ENCODE measurements at regions not wholly inside any gene's neighbourhood (a gene's known extent, or its start where the extent isn't known, plus 50 kb on each side); places are given as distances from the start of the nearest gene placed in this dataset.

DNA sequence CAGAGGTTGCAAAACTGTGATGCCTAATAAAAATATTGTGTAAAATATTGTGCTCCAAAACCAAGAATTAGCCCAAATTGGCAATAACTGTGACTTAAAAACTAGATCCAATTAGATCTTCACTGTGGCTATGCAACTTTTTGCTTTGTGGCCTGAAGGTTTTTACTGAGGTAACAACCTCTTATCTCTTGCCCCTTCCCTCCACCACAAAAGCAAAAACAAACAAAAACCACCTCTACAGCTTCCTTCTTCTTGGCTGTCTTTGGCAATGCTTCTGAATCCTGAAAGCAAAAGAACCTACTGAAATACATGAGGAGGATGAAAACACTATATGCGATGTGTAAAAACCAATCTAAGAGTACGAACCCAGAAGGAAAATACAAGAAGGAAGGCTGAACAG lies 226.7 kb upstream of the MBL2 start:
- intact Hi-C loops (cut with micrococcal nuclease): no loop called here
- DNase-seq: no peak
- ATAC-seq: no peak

DNA sequence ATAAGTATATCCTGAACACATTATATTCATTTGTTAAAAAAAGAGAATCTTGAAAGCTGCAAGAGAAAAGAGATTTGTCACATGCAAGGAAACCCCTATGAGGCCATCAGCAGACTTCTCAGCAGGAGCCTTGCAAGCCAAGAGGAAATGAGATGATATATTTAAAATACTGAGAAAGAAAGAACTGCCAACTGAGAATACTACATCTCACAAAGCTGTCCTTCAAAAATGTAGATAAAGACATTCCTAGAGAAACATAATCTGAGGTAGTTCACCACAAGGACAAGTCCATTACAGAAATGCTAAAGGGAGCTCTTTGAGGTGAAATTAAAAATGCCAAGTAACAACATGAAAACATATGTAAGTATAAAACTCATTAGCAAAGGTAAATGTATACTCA lies 224.4 kb upstream of the MBL2 start:
- ATAC-seq: no peak
- no peak for DNase-seq
- intact Hi-C loops (cut with micrococcal nuclease): no loop called here

DNA sequence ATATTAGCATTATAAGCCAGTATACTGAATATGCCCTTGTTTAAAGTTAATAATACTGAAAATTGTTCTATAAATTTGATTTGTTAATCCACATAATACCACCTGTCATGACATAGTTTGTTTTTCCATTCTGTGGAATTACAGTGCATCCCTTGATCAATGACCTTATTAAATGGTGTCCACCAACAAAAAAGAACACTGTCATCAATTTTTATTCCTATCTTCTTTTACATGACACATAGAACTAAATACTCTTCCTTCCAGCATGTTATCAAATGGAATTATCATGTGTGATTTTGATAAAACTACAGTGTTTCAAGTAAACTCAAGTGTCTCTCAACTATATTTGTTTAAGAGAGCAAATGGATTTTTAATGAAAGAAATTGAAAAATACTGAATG lies 221.8 kb upstream of the MBL2 start:
- ATAC-seq (no peak), DNase-seq (no peak)
- intact Hi-C loops (cut with micrococcal nuclease): no loop called here

DNA sequence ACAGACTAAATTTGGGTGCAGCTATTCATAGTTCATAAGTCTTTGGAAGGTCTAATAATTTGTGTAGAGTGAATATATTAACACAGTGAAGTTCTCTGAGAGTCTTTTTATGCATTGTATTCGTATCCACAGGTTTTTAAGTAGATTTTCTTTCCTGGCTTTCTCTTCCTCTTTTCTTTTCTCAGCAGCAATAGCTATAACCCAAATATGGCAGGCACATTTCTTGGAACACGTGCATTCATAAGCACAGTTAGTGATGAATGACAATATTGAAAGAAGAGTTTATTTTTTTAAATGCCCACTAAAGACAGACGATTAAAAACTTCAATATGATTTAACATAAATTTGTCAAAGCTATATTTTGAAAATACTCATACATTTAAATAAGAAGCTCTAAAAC lies 220.5 kb upstream of the MBL2 start:
- DNase-seq (no peak), ATAC-seq (no peak)
- intact Hi-C loops (cut with micrococcal nuclease): no loop called here

DNA sequence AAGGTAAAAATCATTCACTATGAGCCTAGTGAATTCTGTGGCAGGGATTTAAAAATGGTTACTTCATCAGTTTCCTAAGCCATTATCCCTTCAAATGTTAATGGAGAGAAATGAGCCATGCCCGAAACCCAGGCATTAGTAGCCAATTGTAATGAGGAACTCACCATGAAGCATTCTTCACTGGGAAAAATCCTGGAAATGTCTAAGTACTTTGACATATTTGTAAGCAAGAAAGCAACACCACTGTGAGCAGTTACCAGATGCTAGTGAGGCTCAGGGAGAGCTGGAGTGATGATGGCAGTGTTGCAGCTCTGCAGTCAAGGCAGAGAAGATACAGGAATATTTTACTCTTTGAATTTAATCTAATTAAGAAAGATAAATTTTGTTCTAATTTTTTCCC lies 220.0 kb upstream of the MBL2 start:
- intact Hi-C loops (cut with micrococcal nuclease): no loop called here
- DNase-seq (no peak), ATAC-seq (no peak)

DNA sequence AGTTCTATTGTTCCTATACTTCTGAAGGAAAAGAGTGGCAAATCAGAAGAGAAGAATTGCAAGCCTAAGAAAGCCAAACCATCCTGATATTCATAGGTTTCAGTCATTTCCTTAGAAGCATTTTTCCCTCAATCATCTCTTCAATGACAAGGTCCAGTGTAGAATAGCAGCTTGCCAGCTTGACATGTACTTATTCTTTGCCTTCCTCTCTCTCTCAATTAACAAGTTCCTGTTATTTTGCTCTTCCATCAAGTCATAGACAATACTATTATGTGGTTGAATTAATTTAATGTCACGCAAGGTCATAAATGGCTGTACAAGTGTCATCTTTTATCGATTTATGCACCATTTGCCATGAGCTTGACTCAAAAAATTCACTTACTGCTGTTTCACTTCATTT lies 216.3 kb upstream of the MBL2 start:
- intact Hi-C loops (cut with micrococcal nuclease): no loop called here
- ATAC-seq (no peak), DNase-seq (no peak)

DNA sequence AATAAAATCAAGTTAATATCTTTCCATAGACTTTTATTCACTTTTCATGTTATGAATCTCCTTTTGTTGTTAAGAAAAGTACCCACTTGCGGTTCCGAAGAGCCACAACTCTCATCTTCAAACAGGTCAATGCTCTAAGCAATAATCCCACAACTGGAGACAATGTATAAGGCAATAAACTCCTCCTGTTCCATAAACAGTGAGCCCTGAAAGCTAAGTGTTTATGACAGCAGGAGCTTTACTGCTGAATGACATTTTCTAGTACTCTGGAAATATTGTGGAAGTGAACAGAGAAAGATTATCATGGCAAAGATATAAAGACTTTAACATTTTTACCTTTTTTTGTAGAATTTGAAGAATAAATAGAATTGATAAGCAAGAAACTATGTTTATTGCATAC lies 213.5 kb upstream of the MBL2 start:
- intact Hi-C loops (cut with micrococcal nuclease): no loop called here
- ATAC-seq (no peak), DNase-seq (no peak)

DNA sequence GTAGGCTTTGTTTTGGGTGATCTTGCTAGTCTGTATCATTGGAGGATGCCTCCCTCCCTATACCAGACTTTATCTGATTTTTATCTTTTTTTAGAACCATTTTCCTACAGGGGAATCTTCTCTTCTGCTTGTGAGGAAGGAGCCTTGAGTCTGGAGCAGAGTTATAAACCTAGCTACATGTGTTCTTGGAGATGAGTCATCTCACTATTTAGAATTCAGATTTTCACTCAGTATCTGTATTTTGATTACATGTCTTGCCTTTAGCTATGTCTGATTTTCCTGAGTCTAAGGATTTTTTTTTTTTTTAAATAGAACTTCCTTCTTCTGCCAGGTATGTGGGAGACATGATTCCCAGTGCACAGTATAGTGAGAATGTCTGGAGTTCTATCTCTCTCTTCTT lies 211.6 kb upstream of the MBL2 start:
- intact Hi-C loops (cut with micrococcal nuclease): no loop called here
- DNase-seq (no peak), ATAC-seq (no peak)

DNA sequence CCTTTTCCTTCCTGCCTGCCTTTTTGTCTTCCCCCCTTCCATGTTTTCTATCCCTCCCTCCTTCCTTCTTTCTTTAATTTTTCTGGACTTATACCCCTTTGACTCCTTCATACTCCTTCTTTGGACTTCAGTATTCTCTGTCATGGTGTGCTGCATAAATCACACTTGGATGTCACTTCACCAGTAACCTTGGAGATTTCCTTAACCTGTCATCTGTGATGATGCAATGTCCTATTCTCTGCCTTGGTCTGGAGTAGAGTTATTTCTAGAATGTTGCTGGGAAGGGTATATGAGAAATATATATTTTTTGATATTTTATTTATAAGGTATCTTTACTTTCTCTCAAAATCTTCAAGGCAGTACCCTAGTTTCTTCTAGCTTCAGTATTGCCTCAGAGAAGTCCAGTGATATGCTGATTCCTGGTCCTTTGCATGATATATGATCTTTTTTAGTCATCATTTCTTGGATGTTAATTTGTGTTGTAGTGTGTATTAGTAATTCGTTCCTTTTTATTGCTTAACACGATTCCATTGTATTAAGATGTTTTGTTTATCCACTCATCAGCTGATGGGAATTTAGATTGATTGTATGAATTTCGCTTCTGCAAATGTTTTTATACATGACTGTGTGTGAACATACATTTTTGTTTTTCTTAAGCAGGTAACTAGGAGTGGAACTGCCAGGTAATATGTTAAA lies 206.9 kb upstream of the MBL2 start:
- intact Hi-C loops (cut with micrococcal nuclease): no loop called here
- no peak for ATAC-seq
- no peak for DNase-seq

DNA sequence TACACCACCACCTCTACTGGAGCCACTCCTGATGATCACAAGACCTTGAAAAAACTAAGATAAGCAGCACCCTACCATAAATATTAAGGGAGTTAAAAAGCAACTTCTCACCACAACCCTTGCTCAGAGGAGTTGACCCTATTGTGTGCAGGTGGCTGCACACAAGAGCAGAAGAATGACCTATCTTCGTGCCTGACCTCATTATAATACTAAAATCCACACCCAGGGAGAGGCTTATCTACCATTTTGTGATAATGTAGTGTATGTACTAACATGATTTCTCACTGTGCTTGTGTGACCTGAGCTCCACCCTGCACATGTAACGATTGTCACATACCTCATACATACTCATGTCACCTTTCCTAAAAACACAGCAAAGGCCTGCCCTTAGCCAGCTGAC lies 205.0 kb upstream of the MBL2 start:
- intact Hi-C loops (cut with micrococcal nuclease): no loop called here
- ATAC-seq (no peak), DNase-seq (no peak)

DNA sequence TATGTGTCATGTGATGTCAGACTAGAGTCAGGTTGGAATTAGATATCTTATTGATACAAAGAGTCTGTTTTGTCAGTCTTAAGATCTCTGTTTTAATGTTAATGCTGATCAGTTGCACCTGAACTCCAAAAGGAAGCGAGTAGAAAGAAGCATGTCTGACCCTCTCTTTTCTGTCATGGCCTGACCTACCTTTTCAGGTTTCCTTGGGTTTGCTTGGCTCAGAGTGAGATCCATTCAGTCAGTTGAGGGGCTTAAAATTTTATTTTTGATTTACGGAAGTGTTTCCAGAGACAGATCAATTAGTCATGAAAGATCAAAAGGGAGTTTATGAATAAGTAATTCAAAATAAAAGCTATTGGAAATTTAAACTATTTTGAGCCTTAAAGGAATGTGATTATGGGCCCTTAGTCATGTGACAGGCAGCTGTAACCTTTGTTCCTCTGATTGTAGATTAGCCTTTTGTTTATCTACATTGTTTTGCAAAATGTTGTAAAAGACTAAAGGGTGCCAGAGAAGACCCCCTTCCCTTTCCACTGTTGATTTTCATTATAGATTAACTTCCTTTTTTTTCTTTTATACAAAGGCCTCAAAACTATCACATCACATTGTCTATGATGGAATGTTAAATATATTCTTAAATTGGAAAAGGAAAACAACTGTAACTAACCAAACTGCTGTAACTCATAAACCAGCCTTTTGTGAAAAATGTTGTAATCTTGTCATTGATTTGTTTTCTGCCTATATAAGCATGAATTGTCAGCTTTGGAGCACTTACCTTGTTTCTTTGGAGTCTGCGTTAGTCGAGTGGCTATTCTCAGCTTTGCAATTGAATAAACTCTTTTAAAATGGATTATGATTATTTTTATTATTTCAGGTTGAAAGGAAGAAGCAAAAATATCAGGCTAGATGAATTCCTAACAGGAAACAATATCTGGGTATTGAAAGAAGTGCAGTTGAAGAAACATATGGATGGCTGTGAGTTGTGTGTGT lies 195.5 kb upstream of the MBL2 start:
- intact Hi-C loops (cut with micrococcal nuclease): no loop called here
- DNase-seq: no peak
- ATAC-seq: no peak

DNA sequence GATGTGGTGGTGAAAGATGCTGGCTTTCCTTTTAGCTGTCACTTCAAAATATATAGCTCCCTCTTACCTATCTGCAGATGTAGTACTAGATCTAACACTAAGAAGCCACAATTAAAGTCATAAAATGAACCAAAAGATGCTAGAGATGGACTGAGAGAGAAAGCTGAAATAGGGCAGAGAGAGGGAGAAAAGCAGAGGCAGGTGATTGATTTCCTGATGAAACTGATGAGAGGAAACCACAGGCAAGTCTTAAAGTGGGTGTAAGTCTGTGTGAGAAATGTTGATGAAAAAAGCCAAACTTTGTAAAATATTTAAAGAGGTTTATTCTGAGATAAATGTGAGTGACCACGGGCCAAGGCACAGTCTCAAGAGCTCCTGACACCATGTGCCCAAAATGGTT lies 194.3 kb upstream of the MBL2 start:
- no peak for DNase-seq
- ATAC-seq: no peak
- intact Hi-C loops (cut with micrococcal nuclease): no loop called here

DNA sequence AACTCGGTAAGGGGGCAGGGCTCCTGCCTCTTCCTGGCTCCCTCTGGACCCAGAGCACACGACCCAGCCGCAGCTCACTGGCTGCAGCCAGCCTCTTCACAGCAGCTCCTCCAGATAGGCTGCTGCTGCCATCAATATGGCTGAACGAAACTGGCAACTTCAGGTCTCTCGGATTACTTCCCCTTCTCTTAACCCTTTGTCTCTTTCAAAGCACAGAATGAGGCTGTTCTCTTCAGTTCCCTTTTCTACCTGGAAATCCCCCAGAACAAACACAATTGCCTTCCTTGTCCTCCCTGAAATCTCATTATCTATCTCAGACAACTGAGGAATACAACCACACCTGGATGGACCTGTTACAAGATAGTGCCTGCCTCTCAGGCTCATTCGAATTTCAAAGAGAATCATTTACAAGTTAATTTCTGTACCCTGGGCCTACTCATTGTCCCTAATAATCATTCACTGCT lies 193.4 kb upstream of the MBL2 start:
- no peak for ATAC-seq
- intact Hi-C loops (cut with micrococcal nuclease): no loop called here

DNA sequence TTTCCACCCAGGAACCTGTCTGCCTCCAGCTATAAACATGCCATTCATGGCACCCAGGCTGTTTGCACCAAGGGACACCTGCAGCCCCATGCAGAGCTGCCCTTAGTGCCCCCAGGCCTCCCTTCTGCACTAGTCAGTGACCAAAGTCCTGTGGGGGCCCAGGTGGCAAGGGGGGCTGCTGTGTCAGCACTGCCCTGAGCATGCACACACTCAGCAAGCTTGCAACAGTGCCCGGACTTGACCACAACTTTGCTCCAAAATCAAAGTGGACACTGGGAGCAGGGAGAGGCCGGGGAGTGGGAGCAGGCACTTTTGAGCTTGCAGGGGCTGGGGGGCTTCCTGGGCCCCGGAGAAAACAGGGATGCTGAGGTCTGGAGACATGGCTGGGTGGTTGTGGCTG lies 192.9 kb upstream of the MBL2 start:
- intact Hi-C loops (cut with micrococcal nuclease): no loop called here
- no peak for DNase-seq
- no peak for ATAC-seq

More for the DNA sequence above, 193.4 kb upstream of the MBL2 start:
- no peak for DNase-seq

DNA sequence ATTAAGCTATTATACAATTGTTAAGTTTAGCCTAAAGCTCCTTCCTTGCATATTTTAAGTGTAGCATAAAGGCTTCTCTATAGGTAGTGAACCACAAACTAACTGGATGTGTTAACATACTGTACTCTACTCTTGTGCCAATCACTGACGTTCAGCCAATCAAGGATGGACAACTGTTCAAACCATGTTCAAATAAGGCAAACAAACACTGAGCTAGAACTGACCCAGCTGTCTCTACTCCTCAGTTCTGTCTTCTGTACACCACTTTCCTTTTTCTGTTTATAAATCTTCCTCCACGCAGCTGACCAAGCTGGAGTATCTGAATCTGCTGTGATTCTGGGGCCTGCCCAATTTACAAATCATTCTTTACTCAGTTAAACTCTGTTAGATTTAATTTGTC lies 188.7 kb upstream of the MBL2 start:
- DNase-seq (no peak), ATAC-seq (no peak)
- intact Hi-C loops (cut with micrococcal nuclease): no loop called here

DNA sequence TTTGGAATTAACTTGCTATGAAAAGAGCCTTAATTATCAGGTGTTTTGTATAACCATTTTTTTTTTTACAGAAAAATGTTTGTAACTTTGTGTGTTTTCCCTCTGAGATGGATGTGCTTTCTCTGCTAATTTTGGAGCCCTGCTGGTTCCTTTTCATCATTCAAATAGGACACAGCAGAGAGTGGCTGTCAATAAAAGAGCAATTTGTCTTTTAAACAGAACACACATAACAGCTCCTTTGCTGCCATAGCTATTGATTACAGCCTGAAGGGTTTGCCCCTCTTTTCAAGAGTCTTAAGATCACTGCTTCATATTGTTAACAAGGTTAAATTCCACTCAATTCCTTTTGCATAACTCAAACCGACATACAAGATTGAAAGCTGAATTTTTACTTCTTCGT lies 187.2 kb upstream of the MBL2 start:
- intact Hi-C loops (cut with micrococcal nuclease): no loop called here
- DNase-seq (no peak), ATAC-seq (no peak)

DNA sequence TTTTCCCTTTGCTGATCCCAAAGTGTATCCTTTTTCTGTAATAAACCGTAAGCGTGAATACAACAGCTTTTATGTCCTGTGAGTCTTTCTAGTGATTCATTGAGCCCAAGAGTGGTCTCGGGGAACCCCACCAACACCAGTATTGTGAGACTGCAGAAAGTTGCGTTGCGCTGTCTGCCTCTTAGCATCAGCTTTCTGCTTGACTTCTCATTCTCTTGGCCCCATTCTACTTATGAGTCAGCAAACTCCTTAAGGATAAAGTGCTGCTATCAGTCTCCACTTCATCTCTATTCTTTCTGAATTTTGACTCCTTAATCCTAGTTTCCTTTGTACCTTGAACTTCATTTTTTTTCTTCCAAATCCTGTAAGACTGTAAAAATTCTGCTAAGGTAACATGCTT lies 184.3 kb upstream of the MBL2 start:
- intact Hi-C loops (cut with micrococcal nuclease): no loop called here
- no peak for DNase-seq
- ATAC-seq: no peak

DNA sequence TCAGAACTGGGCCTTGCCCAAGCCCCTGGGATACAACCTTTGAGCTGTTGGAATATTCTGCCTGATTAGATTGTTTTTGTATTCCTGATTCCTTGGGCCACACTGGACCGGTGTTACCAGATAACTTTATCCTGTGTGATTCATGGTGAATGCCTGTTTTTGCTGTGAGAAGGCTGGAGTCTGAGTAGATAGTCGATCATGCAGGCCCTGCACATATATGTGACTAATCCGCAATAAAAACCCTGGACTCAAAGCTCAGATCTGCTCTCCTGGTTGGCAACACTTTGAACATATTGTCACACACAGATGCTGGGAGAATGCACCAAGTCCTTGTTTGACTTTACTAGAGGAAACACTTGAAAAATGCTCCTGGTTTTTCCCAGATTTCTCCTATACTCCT lies 183.9 kb upstream of the MBL2 start:
- ATAC-seq (no peak), DNase-seq (no peak)
- intact Hi-C loops (cut with micrococcal nuclease): no loop called here

DNA sequence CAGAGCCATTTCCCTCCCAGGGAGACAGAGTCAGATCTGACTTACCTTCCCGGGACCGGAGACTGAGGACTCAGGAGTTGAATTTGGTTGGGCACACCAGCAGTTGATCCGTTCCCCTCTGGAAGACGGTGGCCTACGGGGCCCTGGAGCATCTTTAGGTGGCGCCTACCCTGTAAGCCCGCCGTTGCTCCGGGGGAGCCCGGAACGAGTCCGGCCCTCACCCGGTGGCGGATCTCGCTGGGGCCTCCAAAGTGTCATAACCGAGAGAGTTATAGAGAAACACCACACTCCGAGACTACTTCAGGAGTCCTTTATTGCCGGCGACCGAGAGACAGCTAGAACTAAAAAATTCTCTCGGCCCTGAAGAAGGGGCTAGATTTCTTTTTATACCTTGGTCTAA lies 182.8 kb upstream of the MBL2 start:
- ATAC-seq (no peak), DNase-seq (no peak)
- intact Hi-C loops (cut with micrococcal nuclease): no loop called here

DNA sequence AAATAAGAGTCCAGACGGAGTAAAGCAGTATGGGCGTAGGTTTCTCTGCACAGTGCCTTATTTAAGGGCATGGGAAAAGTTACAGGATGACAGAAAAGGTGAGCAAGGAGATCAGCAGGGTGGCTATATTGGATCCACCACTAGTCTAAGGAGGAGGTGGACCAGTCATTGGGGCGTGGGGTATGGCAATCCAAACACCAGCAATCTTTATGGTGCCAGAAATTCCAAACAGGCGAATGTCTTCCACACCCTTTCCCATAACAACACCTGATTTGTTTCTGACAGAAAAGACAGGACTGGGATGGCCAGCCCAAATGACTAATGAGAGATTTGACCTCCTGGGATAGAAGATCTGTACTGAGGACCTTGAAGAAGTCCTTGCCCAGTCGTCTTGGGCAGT lies 181.8 kb upstream of the MBL2 start:
- intact Hi-C loops (cut with micrococcal nuclease): no loop called here
- DNase-seq (no peak), ATAC-seq (no peak)
